Stimulated activated CD8-positive, alpha-beta memory T cell treated with anti-CD3 and anti-CD28 coated beads, Interleukin-12 subunit alpha, Interleukin-12 subunit beta, amount 100 ng/mL, for 1 hour (primary cell): ENCODE measurements at regions not wholly inside any gene's neighbourhood (a gene's known extent, or its start where the extent isn't known, plus 50 kb on each side); places are given as distances from the start of the nearest gene placed in this dataset.
"Not testable (repeated sequence)": the region's sequence is repeated elsewhere in the genome, so short reads cannot be mapped to it uniquely, and the experiment has no call there.

Experiments
- DNase-seq: peaks from one replicate; pipeline ENCODE4 v3.0.0-alpha.2; 2020; ENCODE audit warnings: low read depth

- no peak for DNase-seq
Observed at GRCh38 chr4:82181789-82182188, 192.0 kb downstream of the HNRNPD start.

- no peak for DNase-seq
Observed at GRCh38 chr4:82172186-82172585, 201.6 kb downstream of the HNRNPD start.

GRCh38 chr4:82171531-82172155 is 202.1 kb downstream of the HNRNPD start:
- DNase-seq, result no peak

- no peak for DNase-seq
Observed at GRCh38 chr4:82149750-82150149, 224.0 kb downstream of the HNRNPD start.

GRCh38 chr4:82145850-82146249 is 227.9 kb downstream of the HNRNPD start:
- no peak for DNase-seq

GRCh38 chr4:82140422-82140821 is 233.4 kb downstream of the HNRNPD start:
- no peak for DNase-seq

- DNase-seq, result no peak
Observed at GRCh38 chr4:82139287-82139686, 234.5 kb downstream of the HNRNPD start.

- DNase-seq, result no peak
Observed at GRCh38 chr4:82138374-82138773, 235.4 kb downstream of the HNRNPD start.

- no peak for DNase-seq
Observed at GRCh38 chr4:82136161-82136801, 237.5 kb downstream of the HNRNPD start.

GRCh38 chr4:82128355-82128754 is 245.4 kb downstream of the HNRNPD start:
- DNase-seq, result no peak

- no peak for DNase-seq
Observed at GRCh38 chr4:82126512-82127040, 247.2 kb downstream of the HNRNPD start.

GRCh38 chr4:82125787-82126297 is 247.9 kb downstream of the HNRNPD start:
- no peak for DNase-seq

- no peak for DNase-seq
Observed at GRCh38 chr4:82124932-82125786, 248.6 kb downstream of the HNRNPD start.

- DNase-seq, result no peak
Observed at GRCh38 chr4:82124365-82124764, 249.4 kb downstream of the HNRNPD start.

- no peak for DNase-seq
Observed at GRCh38 chr4:82123934-82124333, 249.9 kb downstream of the HNRNPD start.

GRCh38 chr4:82115183-82115582 is 258.6 kb downstream of the HNRNPD start:
- DNase-seq, result not testable (repeated sequence)

- DNase-seq, result no peak
Observed at GRCh38 chr4:82108506-82108905, 265.3 kb downstream of the HNRNPD start.

GRCh38 chr4:82104578-82104977 is 269.2 kb downstream of the HNRNPD start:
- DNase-seq, result no peak

- DNase-seq, result no peak
Observed at GRCh38 chr4:82099928-82100579, 273.7 kb downstream of the HNRNPD start.

- DNase-seq, result no peak
Observed at GRCh38 chr4:82097504-82097903, 276.3 kb downstream of the HNRNPD start.

GRCh38 chr4:82090717-82091116 is 283.1 kb downstream of the HNRNPD start:
- no peak for DNase-seq

GRCh38 chr4:82084747-82085146 is 289.0 kb downstream of the HNRNPD start:
- no peak for DNase-seq
